GM21447 (cell line): ENCODE measurements at regions not wholly inside any gene's neighbourhood (a gene's known extent, or its start where the extent isn't known, plus 50 kb on each side); places are given as distances from the start of the nearest gene placed in this dataset.

Experiments used
- ATAC-seq: cut with Tn5 transposase; IDR thresholded peaks from one replicate; pipeline ENCODE4 v1.9.1; 2021; ENCODE audit not compliant: unreplicated experiment

GRCh38 chr5:4541334-4541733 lies 598.8 kb upstream of the ADAMTS16 start:
- ATAC-seq = no peak

GRCh38 chr5:4542145-4542778 lies 597.9 kb upstream of the ADAMTS16 start:
- ATAC-seq = no peak

- no peak for ATAC-seq
These were observed 596.0 kb upstream of the ADAMTS16 start for GRCh38 chr5:4544049-4544670.

GRCh38 chr5:4547547-4547946 lies 592.6 kb upstream of the ADAMTS16 start:
- no peak for ATAC-seq

- no peak for ATAC-seq
These were observed 591.8 kb upstream of the ADAMTS16 start for GRCh38 chr5:4548341-4548740.

GRCh38 chr5:4549351-4549750 lies 590.8 kb upstream of the ADAMTS16 start:
- ATAC-seq = no peak

- ATAC-seq = no peak
These were observed 589.1 kb upstream of the ADAMTS16 start for GRCh38 chr5:4551034-4551433.

- no peak for ATAC-seq
These were observed 587.0 kb upstream of the ADAMTS16 start for GRCh38 chr5:4553130-4553529.

GRCh38 chr5:4553978-4554377 lies 586.2 kb upstream of the ADAMTS16 start:
- no peak for ATAC-seq

- ATAC-seq = no peak
These were observed 584.3 kb upstream of the ADAMTS16 start for GRCh38 chr5:4555725-4556285.

GRCh38 chr5:4561403-4561802 lies 578.7 kb upstream of the ADAMTS16 start:
- ATAC-seq = no peak

- no peak for ATAC-seq
These were observed 576.7 kb upstream of the ADAMTS16 start for GRCh38 chr5:4563400-4563799.

GRCh38 chr5:4570047-4570995 lies 569.8 kb upstream of the ADAMTS16 start:
- ATAC-seq = no peak

- no peak for ATAC-seq
These were observed 568.7 kb upstream of the ADAMTS16 start for GRCh38 chr5:4571248-4571948.

- ATAC-seq = no peak
These were observed 567.6 kb upstream of the ADAMTS16 start for GRCh38 chr5:4572311-4573100.

GRCh38 chr5:4575608-4576007 lies 564.5 kb upstream of the ADAMTS16 start:
- ATAC-seq = no peak

- ATAC-seq = no peak
These were observed 563.9 kb upstream of the ADAMTS16 start for GRCh38 chr5:4576161-4576748.

- ATAC-seq = no peak
These were observed 563.2 kb upstream of the ADAMTS16 start for GRCh38 chr5:4576908-4577307.

GRCh38 chr5:4579679-4580078 lies 560.5 kb upstream of the ADAMTS16 start:
- ATAC-seq = no peak

GRCh38 chr5:4580772-4581171 lies 559.4 kb upstream of the ADAMTS16 start:
- no peak for ATAC-seq
